ENCODE measurements at regions not wholly inside any gene's neighbourhood (a gene's known extent, or its start where the extent isn't known, plus 50 kb on each side); places are given as distances from the start of the nearest gene placed in this dataset.
"Not testable (repeated sequence)": the region's sequence is repeated elsewhere in the genome, so short reads cannot be mapped to it uniquely, and the experiment has no call there.

DNA sequence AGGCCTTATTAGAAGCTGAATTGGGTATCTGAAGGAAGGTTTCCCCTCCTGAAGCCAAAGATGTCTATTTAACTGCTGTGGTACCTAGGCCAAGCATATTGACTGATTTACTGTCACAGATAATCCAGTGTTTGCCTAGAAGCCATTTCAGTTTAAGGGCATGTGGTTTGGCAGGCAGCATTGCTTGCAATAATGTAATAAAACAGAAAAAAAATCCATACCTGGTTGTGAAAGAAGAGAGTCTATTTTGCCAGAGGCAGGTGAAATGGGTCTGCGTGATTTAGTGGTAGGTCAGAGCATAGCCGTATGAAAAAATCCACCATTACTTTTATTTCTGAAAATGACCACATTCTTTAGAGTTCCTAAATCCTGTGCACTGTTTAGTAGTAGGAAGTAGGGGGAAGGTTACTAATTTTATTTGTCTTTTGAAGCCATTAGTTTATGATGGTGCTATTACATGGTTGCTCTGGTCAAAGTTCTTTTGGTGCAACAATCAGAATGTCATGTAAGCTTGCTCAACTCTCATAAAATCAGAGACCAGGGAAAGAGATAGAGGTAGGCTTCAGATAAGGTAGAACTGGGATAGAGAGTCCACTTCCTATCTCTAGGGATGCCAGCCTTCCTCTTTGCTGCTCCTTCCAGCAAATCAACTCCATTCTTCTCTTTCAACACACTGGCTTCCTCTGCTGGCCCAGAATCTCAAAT lies 343.4 kb downstream of the GPD2 start:
- no peak for DNase-seq

GRCh38 chr2:156781677-156782076 lies 345.5 kb downstream of the GPD2 start:
- DNase-seq, result not testable (repeated sequence)

GRCh38 chr2:156784020-156784701 lies 348.0 kb downstream of the GPD2 start:
- DNase-seq, result peak; percentile 33

DNA sequence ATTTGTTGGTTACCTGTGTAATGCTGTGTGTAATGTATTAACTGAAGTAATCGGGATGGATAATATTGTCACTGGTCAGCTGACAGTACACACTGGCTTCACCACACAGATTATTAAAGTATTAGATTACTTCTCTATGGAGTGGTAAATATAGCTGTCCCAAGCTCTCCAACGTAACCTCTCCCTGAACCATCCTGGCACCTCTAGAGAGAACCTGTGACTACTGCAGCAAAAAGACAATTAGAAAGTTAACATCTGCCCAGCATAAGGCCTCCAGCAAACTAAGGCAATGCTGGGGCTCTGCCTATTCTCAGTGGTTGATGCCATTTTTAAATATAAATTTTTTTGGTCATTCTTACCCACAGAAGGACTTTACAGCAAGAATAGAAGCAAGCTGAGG lies 351.3 kb downstream of the GPD2 start:
- no peak for DNase-seq

DNA sequence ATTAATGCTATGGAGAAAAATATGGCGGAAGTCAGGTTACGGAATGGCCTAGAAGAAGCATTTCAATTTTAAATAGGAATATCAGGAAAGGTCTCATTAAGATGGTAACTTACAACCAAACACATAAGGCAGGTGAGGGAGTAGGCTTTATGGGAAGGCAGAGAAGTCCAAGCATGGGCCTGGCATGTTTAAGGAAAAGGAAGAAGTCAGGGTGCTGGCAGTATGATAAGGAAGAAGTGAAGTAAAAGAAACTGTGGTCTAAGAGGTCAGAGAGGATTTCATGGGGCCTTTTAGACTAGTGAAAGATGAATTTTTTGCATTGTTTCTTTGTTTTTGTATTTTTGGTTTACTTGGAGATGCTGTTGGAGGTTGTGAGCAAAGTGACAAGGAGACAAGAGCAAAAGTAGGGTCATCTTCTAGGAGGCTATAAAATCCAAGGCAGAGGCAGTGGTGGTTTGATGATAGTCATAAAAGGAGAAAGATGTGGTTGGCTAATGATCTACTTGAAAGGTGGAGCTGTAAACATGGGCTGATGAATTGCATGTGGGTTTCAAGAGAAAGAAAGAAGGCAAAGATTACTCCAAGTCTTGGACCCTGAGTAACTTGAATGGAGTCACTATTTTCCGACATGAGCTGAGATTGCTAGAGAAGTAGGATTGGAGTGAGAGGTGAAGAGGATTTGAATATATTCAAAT lies 354.3 kb downstream of the GPD2 start:
- DNase-seq, result no peak

GRCh38 chr2:156792242-156792840 lies 356.2 kb downstream of the GPD2 start:
- DNase-seq, result no peak

DNA sequence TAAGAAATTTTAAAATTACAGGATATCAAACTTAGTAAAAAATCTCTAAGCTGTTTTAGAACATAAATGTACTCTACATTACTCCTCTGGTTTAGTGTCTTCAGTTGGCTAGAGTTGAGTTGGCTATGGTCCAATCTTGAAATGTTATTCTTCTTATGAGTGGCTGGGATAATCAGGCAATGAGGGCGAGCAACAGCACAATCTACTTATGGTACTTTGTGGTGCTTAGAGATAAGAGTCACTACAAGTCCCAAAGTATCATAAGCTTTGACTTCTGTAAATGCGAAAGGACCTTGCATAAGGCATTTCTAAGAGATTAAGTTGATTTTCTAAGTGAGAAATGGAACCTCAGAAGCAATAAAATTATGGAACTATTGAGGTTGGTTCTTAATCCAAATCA lies 361.7 kb downstream of the GPD2 start:
- no peak for DNase-seq

DNA sequence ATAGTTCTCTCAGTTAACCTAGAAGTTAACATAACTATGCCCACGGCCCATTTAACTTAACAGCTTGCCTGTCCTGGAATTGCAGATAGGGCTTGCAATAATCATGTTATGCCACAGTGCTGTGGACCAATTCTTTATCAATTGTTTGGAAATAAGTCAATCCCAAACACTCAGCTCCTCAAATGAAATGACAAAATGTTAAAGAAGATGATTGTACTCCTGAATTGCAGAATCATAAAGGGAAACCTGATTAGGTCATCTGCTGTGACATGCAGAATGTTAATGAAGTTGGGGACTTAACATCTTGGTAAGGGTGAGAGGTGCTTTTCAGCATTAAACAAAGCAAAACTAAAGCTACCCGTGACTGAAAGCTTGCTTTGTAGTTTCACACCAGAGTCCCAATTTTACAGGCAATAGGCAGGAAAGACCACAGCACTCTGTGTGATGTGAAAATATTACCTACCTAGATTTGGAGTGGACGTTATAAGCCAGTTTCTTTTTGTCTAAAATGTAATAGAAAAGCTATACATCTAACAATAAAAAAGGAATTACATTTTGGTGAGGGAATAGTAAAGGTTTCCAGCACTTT lies 364.0 kb downstream of the GPD2 start:
- DNase-seq, result peak; percentile 9

GRCh38 chr2:156800781-156801361 lies 364.7 kb downstream of the GPD2 start:
- DNase-seq, result no peak

DNA sequence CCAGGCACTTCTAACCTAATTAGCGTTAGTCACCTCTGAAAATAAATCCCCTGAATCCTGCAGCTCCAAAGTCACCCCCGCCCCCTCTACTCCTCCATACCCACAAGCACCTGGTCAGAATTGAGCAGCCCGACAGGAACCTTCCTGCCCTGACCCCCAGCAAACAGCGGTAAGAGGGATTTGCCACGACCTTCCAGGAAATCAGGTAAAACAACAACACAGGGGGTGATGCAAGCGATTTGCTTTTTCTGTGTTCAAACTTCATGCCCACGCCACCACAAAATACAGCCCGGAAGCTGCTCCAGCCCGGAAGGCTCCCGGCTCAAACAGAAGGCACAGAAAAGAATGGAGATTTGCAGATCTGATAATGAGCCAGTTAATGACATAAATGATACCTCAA lies 367.1 kb downstream of the GPD2 start:
- peak; percentile 70 for DNase-seq

DNA sequence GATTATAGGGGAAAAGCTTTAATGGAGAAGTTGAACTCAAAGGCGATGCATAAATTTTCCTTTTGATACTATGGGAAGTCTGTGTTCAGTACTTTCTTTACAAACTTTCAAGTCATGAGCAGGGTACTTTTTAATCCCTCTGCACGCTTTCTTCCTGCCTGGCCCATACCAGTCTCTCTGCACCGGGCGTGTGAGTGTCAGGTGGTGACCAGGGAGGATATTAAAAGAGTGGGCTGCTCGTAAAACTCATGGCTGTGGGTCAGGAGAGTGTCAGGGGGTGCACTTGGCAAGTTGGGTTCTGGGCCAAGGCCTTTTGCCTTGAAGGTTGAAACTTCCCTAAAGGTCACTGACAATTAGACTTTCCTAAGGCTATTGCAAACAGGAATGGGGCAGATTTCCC lies 367.8 kb downstream of the GPD2 start:
- DNase-seq, result no peak

GRCh38 chr2:156810094-156810493 lies 373.9 kb downstream of the GPD2 start:
- no peak for DNase-seq

- no peak for DNase-seq
Measured at GRCh38 chr2:156812496-156812895, 376.3 kb downstream of the GPD2 start.

DNA sequence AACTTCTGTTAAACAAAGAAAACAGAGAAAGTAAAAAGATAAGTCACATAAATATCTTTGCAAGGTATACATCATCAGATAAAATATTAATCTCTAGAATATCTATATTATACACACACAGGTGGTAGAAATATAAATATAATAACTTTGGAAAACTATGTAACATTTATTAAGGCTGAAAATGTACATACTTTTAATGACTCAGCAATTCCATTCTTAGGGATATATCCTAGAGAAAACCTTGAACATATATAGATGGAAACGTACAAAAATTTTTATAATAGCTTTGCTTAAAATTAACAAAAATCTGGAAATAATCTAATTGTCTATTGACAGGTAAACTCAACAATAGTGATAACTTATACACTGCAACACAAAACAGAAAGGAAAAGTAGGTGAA lies 381.3 kb downstream of the GPD2 start:
- DNase-seq, result no peak

DNA sequence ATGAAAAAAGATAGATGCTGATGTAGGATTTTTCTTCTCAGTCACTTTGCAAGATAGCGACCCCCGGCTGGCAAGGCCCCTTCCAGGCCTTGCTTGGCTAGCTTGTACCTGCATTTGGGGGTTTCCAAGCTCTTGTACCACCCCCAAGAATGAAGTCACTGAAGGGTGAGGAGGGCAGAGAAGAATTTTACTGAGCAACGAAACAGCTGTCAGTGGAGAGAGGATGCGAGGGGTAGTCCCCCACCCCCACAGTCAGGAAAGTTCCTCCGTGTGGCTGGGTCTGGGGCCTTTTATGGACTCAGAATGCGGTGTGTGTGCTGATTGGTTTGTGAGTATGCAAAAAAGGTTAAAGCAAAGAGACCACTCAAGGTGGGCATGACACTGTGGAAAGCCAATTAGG lies 382.0 kb downstream of the GPD2 start:
- no peak for DNase-seq

- no peak for DNase-seq
Measured at GRCh38 chr2:156818944-156819343, 382.8 kb downstream of the GPD2 start.

- DNase-seq, result no peak
Measured at GRCh38 chr2:156826341-156826933, 390.3 kb downstream of the GPD2 start.

DNA sequence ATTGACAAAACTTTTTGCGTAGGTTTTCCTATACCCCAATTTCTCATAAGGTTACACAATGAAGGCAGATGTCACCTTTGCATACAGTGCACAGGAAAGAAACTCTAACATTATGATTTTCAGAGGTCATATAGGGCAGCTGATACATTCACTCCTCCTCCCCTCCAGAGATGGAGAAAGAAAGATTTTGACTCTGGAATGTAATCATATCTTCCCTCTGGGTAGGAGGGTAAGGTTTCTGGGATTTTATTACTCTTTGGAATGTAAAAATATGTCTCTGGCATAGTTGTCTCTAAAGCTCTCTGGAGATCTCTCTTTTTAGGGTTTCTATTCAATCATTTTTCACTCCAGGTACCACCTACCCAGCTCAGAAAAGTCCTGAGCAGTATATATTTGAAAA lies 398.3 kb downstream of the GPD2 start:
- no peak for DNase-seq

DNA sequence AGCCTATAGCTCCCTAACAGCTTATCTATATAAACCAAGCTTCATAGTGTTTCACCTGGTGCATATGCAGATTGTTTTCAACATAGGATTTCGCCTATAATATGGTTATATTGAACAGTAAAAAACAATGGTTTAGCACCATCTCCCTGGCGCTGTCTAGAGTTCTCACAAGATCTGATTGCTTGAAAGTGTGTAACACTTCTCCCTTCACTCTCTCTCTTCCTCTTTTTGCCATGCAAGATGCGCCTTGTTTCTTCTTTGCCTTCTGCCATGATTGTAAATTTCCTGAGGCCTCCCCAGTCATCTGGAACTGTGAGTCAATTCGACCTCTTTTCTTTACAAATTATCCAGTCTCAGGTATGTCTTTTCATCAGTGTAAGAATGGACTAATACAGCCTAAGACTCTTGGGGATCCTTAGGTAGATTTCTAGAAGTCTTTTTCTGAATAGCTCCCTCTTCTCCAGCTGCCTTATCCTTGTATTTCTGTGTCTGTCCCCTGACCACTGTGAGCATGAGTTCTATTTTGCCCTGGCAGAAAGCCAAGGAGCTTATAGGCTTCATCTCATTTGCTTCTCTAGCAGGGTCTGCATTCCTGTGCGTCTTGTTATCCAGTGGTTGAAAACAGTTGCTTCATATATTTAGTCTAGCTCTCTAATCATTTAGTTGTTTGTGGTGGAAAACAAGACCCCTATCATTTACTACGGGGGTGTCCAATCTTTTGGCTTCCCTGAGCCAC lies 401.6 kb downstream of the GPD2 start:
- no peak for DNase-seq

GRCh38 chr2:156841321-156841720 lies 405.1 kb downstream of the GPD2 start:
- DNase-seq, result no peak

- no peak for DNase-seq
Measured at GRCh38 chr2:156845806-156846558, 409.8 kb downstream of the GPD2 start.
